HG03354 (cell line): ENCODE measurements at regions not wholly inside any gene's neighbourhood (a gene's known extent, or its start where the extent isn't known, plus 50 kb on each side); places are given as distances from the start of the nearest gene placed in this dataset.

Experiments used
- ATAC-seq: cut with Tn5 transposase; IDR thresholded peaks from one replicate; pipeline ENCODE4 v1.9.1; 2021; ENCODE audit warnings: mild to moderate bottlenecking; ENCODE audit not compliant: unreplicated experiment, poor library complexity, severe bottlenecking

DNA sequence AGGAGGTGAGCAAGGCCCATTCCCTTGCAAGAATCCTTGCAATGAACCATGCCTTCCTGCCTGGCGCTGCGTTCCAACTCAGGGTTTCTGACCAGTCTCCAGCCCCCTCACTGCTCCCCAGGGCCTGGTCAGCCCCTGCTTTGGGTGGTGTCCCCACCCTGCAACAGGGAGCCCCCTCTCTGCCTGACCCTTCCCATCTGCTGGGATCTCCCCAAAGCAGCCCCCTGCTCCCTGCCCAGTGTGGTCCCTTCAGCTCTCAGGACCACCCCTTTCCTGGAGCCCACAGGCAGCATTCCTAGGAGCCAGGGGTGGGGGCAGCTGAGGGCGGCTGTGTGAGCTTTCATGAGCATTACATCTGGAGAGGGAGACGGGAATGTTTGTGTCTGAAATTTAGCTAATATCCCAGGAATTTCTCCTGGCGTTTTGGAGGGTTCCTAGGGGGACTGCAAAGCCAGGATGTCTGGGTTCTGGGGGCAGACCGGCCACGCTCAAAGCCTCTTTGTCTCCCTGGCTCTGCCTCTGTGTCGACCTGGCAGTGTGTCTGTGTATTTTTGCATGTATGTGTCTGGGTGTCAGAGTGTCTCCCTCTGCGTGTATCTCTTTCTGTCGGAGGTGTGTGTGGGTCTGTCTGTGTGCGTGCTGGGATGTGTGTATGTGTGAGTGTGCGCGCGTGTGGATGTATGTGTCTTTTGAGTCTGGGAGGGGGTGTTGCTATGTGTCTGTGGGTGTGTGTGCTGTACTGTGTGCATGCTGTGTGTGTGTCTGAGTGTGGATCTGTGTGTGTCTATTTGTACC, 300.5 kb upstream of the ZMIZ1 start:
- no peak for ATAC-seq

DNA sequence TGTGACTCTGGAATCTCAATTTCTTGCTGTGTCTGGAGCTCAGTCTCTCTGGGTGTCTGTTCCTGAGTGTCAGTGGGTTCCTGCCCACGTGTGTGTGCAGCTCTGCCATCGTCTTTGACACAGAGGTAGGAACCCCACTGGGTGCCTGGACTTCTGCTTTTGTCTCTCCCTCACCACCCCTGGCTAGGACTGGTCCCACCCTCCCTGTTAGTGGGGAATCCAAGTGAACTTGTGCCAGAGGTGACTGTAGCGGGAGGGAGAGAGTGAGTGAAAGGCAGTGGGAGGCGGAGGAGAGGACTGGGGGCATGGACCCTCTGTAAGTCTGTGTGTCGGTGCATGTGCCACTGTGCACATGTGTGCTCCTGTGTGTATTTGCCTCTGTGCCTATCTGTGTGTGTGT, 299.9 kb upstream of the ZMIZ1 start:
- no peak for ATAC-seq

DNA sequence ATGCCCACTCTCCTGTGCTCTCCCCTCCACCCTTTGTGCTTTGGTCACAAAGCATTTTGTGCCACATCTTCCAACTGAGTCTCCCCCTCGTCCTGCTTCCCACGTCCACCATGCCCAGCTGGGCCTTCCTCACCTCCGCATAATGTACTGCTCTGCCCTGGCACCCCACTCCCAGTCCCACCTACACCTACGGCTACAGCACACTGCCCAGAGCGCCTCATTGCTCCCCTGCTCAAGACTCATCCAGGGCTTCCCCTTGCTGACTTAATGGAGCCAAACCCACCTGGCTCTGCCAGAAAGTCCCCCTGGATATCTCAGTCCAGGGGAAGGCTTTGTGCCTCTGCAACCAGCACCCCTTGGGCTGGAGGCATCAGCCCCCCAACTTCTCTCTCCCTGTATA, 299.2 kb upstream of the ZMIZ1 start:
- no peak for ATAC-seq

DNA sequence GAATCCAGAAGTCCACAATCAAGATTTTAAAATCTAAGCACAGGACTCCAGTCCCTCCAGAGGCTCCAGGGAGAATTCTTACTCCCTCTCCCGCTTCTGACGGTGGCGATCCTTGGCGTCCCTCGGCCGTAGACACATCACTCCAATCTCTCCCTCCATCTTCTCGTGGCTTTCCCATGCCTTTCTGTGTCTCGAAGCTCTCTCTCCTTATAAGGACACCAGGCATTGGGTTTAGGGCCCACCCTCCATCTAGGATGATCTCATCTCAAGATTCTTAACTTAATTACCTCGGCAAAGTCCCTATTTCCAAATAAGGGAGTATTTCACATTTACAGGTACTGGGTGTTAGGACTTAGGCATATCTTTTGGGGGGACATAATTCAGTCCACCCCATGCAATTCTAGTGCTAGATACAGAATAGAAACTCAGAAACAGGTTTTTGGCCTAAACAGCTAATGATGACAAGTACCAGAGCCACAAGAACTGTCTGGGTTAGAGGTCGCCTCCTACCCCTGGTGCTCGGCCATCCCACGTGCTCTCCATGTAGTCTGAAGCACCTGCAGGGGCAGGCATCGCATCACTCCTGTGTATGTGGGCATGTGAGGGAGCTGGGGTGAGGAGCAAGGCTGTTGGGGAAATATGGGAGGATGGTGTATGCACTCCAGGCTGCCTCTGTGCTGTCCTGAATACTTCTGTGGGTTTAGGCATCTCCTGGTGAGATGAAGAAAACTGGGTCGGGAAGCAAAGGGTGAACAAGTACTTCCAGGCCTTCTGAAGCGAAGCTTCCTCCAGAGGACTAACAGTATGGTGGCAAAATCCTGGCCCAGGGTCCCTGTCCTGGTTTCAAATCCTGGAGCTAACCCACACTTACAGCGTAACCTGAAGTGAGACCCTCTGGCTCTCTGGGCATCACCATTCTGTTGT, 298.3 kb upstream of the ZMIZ1 start:
- ATAC-seq = no peak

DNA sequence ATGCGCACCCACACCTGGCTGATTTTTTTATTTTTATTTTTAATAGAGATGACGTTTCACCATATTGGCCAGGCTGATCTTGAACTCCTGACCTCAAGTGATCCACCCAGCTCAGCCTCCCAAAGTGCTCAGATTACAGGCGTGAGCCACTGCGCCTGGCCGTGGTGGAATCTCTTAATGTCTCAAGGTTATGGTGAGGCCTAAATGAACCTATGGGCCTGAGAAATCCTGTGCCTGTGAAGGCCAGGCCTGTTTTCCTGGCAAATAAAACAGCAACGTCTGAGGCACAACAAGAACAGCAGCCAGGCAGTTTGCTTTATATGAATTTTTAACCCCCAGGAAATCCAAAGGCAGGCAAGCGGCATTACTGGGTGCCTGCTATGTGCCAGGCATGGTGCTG, 297.5 kb upstream of the ZMIZ1 start:
- ATAC-seq = no peak

DNA sequence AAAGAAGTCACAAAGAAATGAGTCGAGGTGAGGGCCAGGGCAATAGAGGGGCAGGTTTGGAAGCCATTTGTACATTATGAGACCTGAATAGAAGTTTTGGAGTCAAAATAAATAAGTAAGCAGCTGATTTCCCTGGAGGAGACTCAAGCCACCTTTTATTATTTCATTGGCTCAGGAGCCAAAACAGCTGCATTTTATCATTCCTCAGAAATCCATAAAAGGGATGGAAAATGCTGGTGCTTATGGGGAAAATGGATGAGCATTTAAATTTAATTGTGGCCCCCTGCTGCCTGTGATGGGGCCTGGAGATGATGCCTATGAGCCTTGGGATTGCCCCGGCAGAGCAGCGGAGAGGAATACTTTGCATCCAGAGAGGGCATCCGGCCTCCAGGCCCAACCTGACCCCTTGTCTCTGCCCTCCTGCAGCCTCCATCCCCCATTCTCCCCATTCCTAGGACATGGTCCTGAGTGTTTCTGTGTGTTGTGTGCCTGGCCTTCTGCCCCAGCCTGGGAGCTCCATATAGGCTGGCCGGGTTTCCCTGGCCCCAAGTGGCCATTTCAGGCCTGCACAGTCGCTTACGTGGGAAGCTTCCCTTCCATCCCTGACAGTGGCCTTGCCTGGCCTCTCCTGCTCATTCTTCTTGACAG, 296.8 kb upstream of the ZMIZ1 start:
- ATAC-seq = no peak

DNA sequence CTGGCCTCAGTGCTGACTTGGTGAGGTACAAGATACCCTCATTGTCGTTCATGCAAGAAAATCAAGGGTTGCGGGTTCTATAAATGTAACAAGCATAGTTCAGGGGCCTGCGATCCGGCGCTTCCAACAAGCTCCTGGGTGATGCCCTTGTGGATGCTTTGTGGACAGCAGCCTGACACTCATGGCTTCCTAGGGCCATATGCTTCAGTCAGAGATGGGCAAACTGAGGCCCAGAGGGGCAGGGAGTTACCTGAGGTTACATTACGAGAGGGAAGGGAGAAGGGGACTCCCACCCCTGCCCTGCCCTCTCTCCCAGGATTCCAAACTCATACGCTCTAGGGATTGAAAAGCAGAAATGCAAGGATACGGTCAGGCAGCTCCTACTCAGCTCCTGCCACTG, 296.3 kb upstream of the ZMIZ1 start:
- no peak for ATAC-seq

DNA sequence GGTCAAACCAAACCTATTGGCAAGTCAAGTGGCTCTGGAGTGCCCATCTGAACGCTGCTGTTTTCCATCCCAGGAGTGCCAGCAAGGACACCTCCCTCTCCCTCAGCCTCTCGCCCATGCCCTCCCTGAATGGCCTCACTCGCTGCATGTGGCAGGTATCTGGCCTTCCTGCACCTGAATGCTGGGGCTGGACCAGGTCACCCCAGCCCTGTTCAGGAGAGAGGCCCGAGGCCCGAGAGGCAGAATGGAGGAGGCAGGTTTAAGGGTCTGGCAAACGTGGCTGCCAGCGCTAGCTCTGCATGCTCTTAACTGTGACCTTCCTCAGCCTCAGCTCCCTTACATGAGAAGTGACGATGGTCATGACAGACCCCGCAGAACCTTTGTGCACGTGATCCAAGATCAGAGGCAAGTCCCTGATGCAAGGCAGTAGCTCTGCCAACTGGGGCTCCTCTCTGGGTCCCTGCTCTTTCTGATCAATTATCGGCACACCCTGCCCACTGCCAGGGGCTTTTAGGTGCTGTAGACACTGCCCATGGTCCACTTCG, 295.7 kb upstream of the ZMIZ1 start:
- ATAC-seq = no peak

DNA sequence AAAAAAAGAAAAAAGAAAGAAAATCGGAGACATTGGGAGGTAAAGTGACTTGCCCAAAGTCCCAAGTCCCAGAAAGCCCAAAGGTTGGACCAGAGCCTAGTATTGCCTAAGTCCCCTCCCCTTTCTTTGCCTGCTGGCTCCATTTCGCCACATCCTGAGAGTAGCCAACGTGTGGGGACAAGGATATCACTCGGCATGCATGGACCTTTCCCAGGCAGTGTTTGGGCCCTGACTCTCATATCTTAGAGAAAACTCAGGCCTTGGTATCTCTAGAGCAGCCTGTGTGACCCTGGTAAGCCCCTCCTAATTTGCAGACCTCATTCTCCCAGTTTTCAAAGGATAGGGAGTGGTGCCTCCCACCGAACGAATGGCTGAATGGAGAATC, 294.2 kb upstream of the ZMIZ1 start:
- ATAC-seq = no peak

DNA sequence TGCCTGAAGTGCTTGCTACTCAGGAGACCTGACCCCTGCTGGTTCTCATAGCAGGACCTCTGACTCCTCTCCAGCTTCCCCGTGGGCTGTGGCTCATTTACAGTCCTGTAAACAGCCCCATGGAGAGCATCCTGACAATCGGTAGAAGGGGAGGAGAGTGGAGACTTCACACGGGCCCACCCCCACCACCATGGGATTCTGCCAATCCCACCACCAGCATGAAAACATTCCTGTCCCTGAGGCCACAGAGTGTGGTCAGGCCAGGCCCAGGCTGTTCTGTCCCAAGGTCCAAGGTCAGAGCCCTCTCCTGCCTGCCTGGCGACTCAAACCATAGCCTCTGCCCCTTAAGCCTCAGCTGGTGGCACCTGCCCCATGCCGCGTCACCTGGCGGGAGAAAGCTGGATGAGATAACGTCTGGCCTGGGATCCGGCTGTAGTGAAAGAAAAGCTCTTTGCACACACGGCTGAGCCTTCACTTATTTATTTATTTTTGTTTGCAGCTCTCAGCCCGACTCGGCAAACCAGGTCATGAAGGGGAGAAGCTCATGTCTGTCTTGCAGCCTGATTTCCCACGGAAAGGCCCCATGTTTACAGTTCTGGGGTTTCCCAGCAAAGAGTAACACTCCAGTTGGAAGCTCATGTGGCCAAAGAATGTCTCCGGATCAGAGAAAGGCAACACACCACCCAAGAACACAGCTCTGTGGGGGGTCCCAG, 293.6 kb upstream of the ZMIZ1 start:
- ATAC-seq = no peak

DNA sequence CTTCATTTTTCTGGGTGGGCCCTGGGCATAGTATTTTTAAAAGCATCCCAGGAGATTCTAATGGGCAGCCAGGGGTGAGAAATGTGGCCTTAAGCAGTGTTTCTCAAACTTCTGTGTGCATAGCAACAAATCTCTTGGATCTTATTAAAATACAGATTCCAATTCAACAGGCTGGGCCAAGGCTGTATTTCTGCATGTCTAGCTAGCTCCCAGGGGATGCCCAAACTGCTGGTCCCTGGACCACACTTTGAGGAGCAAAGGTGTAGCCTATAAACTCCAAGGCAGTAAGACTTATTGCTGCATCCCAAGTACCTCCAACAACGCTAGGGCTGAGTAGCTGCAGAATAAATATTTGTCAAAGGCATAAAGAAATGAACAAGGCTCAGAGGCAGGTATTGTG, 292.9 kb upstream of the ZMIZ1 start:
- ATAC-seq = no peak

DNA sequence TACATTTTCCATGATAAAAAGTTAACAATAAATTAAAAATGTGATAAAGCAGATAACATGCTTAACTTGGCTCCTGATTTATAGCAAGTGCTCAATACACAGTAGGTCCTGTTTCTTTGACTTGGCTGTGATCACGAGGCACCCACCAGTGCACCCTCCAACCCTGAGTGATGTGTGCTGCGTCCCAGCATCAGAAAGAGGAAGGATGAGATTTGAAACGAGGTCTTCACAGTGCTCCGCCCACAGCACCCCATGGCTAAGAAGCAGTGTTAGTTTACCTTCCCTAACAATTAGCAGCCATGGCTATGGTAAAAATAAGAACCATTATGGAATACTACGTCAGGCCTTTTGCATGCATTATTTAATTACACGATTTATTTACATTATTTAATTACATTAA, 292.0 kb upstream of the ZMIZ1 start:
- no peak for ATAC-seq

DNA sequence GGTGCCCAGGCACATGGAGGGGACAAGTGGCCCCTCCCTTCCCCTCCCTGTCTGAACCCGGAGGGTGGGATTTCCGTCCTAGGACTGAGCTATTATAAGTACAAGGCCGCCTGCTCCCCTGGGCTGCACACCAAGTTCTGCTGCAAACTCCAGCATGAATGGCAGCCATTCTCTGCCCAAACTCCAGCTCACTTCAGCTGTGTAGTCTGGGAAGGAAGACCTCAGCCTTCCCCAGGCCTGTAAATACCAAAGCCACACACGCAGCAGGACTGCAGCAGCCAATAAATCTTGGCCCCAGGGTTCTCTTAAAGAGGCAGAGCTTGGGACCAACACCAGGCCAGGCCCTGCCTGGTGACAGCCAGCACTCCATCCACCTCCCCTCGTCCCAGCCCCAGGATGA, 291.3 kb upstream of the ZMIZ1 start:
- no peak for ATAC-seq

DNA sequence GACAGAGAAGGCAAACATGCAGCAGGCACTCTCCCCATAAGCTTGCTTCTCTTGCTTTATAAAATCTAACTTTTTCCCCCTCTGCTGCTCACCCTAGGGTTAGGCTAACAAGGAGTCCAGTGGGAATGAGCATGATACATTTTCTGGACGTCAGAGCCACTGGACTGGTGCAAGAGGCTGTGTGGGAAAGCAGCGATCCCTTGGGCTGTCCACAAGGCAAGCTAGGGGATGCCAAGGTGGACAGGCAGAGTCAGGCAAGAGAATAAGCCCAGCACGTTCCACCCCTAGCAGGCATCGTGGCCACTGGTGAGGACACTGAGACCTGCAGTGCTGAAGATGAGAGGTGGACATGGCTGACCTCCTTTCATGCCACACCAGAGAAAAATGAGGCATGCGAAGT, 290.9 kb upstream of the ZMIZ1 start:
- no peak for ATAC-seq

DNA sequence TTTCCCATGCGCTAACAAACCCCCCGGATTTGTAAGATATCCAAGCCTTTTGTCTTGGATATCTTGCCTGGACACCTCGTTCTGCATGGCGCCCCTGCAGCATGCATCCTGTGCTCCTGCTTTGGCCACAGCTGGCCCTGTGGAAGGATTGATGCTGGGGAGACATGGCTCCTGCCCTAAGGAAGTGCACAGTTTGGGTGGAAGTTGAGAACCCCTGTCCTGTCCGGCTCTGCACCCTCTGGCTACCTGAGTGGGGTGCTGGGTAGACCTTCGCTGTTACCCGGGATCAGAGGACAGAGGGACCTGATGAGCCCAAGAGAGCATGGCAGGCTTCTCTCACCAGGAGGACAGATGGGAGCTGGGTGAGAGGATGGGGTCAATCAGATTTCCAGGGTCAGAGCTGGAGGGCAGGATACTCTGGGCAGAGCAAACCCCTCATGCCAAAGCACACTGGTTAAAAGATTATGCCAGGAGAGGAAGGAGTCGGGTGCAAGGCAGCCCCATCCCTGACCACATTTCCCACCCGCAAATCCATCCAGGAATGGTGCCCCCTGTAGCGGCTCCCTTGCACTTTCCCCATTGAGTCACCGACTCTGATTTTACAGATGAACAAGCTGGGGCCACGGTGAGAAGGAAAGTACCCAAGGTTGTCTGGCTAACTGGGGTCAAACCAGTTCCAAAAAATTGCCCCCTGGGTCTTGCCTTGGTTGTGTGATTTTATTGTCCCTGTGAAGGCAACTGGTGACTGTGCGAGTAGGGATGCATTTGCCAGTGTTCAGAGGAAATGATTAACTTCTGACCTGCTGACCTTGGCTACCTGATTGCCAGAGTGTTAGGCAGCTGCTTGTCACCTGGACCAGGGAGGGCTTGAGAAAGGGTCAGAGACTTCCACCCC, 290.1 kb upstream of the ZMIZ1 start:
- ATAC-seq = no peak

DNA sequence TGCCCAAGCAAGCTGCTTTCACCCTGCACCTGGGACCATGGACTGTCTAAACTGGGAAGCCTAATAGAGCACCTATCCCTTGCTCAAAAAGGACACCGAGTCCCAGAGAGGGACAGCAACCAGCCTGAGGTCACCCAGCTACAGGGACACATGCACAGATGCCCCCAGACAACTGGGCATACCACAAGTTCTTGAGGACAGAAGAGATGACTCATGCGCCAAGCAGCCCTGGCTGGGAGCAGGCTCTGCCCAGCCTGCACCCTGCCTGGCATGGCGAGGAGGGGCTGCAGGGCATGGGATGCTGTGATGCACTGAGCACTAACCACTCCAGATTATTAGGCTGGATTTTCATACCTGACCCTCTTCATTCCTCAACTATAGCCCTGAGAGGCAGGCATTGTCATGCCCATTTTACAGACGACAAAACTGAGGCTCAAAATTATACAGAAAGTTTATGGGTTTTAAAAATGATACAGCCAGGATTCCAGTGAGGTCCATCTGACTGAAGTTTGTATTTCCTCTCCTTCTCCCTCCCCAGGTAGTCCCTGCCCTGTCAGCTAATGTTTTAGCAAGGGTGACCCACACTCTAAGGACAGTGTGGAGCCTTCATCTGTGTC, 289.3 kb upstream of the ZMIZ1 start:
- no peak for ATAC-seq

DNA sequence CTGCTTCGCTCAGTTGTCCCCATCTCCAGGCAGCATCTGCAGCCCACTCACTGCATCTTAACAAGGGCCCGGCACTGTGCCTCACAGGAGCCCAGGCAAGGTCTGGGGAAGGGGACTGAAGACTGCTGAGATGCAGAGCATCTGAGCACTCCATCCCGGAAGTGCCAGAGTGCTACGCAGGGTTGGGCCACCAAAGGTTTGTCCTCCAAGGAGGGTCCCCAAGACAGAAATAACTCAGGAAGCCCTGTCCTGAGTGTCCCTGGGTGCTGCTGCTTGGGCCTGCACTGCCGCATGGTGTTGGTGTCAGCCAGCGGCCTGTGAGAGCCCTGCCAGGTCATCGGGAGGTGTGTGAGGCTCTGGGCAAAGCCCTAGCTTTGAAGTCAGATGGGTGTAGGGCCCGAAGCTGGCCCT, 288.2 kb upstream of the ZMIZ1 start:
- ATAC-seq = no peak

DNA sequence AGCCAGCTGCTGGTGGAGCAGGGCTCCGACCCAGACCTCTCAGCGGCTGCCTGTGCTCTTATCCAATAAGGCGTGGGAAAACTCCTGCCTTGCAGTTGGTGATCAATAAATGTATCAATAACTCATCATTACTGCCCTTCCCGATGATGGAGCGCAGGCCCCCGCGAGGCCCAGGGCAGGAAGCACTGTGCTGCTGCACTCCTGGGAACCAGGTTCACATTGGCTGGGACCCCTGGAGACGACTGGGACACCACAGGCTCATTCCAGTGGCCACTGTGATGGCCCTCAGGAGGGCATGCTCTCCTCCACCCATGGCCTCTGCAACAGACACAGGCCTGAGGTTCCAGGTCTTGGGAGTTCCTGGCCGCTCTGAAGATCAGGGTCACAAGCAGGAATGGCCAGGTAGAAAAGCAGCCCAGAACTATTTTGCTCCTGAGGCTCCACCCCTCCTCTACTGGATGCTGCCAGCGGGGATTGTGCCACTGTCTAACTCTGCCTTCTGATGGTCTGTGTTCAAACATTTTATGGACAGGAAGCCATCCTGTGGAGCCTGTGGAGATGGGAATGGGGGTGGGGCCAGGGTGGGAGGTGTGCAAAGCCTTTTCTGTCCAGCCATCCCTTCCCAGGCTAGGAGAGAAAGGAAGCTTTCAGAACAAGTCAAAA, 287.4 kb upstream of the ZMIZ1 start:
- no peak for ATAC-seq
